NCI-H226 (cell line): ENCODE measurements at regions not wholly inside any gene's neighbourhood (a gene's known extent, or its start where the extent isn't known, plus 50 kb on each side); places are given as distances from the start of the nearest gene placed in this dataset.

ENCODE experiments used
- DNase-seq: peaks from one replicate; pipeline ENCODE4 v3.0.0-alpha.2; 2015

- no peak for DNase-seq
Measured at GRCh38 chr7:36011588-36011965, 141.5 kb upstream of the EEPD1 start.

GRCh38 chr7:36013246-36014014, 139.6 kb upstream of the EEPD1 start:
- DNase-seq: no peak

GRCh38 chr7:36014961-36015360, 138.1 kb upstream of the EEPD1 start:
- DNase-seq: no peak

GRCh38 chr7:36015733-36016132, 137.3 kb upstream of the EEPD1 start:
- peak; percentile 74 for DNase-seq

GRCh38 chr7:36016648-36017047, 136.4 kb upstream of the EEPD1 start:
- no peak for DNase-seq

GRCh38 chr7:36017111-36017510, 135.9 kb upstream of the EEPD1 start:
- DNase-seq: no peak

- DNase-seq: no peak
Measured at GRCh38 chr7:36018816-36019484, 134.1 kb upstream of the EEPD1 start.

GRCh38 chr7:36019538-36019937, 133.5 kb upstream of the EEPD1 start:
- no peak for DNase-seq

GRCh38 chr7:36019980-36020379, 133.1 kb upstream of the EEPD1 start:
- DNase-seq: no peak

- peak; percentile 40 for DNase-seq
Measured at GRCh38 chr7:36021367-36021766, 131.7 kb upstream of the EEPD1 start.

- DNase-seq: no peak
Measured at GRCh38 chr7:36021917-36022550, 131.0 kb upstream of the EEPD1 start.

- DNase-seq: no peak
Measured at GRCh38 chr7:36023033-36023560, 130.0 kb upstream of the EEPD1 start.

- DNase-seq: no peak
Measured at GRCh38 chr7:36025190-36025589, 127.9 kb upstream of the EEPD1 start.

- no peak for DNase-seq
Measured at GRCh38 chr7:36029311-36029710, 123.7 kb upstream of the EEPD1 start.

- DNase-seq: no peak
Measured at GRCh38 chr7:36029853-36030515, 123.1 kb upstream of the EEPD1 start.

- DNase-seq: no peak
Measured at GRCh38 chr7:36032361-36032818, 120.7 kb upstream of the EEPD1 start.

GRCh38 chr7:36034020-36034419, 119.0 kb upstream of the EEPD1 start:
- peak; percentile 72 for DNase-seq

- DNase-seq: no peak
Measured at GRCh38 chr7:36035186-36035585, 117.9 kb upstream of the EEPD1 start.

- DNase-seq: peak; percentile 93
Measured at GRCh38 chr7:36036590-36036989, 116.5 kb upstream of the EEPD1 start.

GRCh38 chr7:36037121-36037662, 115.9 kb upstream of the EEPD1 start:
- DNase-seq: peak; percentile 93

GRCh38 chr7:36038063-36038721, 114.9 kb upstream of the EEPD1 start:
- DNase-seq: no peak

GRCh38 chr7:36039243-36039642, 113.8 kb upstream of the EEPD1 start:
- no peak for DNase-seq
